ENCODE measurements at regions not wholly inside any gene's neighbourhood (a gene's known extent, or its start where the extent isn't known, plus 50 kb on each side); places are given as distances from the start of the nearest gene placed in this dataset.

DNA sequence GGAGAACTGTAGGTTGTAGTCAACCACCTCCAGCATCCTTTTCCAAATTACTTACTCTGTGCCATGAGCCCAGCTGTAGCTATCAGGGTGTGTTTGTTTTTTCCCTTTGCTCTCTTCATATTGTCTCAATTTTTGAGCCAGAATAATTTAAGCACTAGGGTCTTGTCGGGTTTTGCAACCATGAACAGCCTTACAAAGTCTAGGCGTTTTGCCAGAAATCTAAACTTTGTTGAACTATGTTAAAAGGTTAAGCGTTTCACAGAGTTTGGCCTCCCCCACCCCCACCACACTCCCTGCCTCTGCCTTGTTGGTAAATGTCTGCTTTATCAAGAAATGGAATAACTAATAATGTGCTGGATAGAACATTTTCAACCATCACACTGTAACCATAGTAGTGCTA is 190.6 kb upstream of the TTC29 start:
- no peaks in the 10 kb centered on the region for H3K79me2 ChIP-seq (ENCODE audit: control insufficient read depth, insufficient read depth, low read length)
- no peak overlapping the region for H2BK120ac ChIP-seq (ENCODE audit: low read depth, low read length)
- H3K56ac ChIP-seq (ENCODE audit: low read length), result no peak overlapping the region
- H3K4me3 ChIP-seq (ENCODE audit: low read length), result no peak overlapping the region
- H3K36me3 ChIP-seq (ENCODE audit: control insufficient read depth, insufficient read depth, low read length), result no peaks in the 10 kb centered on the region
- H3K4me1 ChIP-seq (ENCODE audit: control insufficient read depth, low read depth, low read length), result no peaks in the 10 kb centered on the region
- H3K4me2 ChIP-seq (ENCODE audit: low read length), result no peak overlapping the region
- no peak overlapping the region for H3K9ac ChIP-seq (ENCODE audit: low read length)
- no peak overlapping the region for H3K27ac ChIP-seq (ENCODE audit: low read depth, low read length)
- H3K23ac ChIP-seq (ENCODE audit: low read length), result no peak overlapping the region
- no peaks in the 10 kb centered on the region for H3K27me3 ChIP-seq (ENCODE audit: insufficient read depth, low read length, poor library complexity)
- no peak overlapping the region for H4K5ac ChIP-seq (ENCODE audit: low read length)
- no peak overlapping the region for H3K18ac ChIP-seq (ENCODE audit: low read length)
- no peak overlapping the region for H2BK15ac ChIP-seq (replicated peaks; ENCODE audit: low read depth)
- H4K8ac ChIP-seq (ENCODE audit: low read depth, low read length), result no peak overlapping the region
- H3K4ac ChIP-seq (ENCODE audit: low read depth, low read length), result no peak overlapping the region
- no peaks in the 10 kb centered on the region for H3K79me1 ChIP-seq (ENCODE audit: low read length)
- no peak overlapping the region for H2BK5ac ChIP-seq (ENCODE audit: low read length)
- DNase-seq, result no peak
- WGBS (ENCODE audit: extremely low coverage, insufficient coverage, low lambda C conversion rate), result no CpG with 5 or more reads among the region's 3 CpGs
- no peak overlapping the region for H2AK5ac ChIP-seq (ENCODE audit: low read length)

DNA sequence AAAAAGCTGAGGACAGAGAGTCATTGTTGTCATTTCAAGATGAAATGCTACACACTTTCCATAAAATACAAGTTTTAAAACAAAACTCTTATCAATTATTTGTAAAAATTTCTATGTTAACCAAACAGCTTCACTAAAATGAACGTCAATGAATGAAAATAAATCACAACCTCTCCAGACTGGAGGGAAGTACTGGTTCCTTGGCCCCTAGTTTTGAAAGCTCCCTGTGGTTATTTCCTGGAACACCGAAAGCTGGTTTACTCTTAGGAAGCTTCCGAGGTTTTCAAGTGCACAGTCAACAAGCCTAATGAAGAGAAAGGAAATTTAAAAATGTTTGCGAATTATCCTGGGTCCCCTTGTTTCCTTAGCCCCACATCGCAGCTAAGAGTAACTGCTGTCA is 191.1 kb upstream of the TTC29 start:
- Histone ChIP-seq H4K5ac (ENCODE audit: low read length) (no peak overlapping the region), H3K79me1 (ENCODE audit: low read length) (no peaks in the 10 kb centered on the region), H3K56ac (ENCODE audit: low read length) (no peak overlapping the region), H3K4me2 (ENCODE audit: low read length) (no peak overlapping the region), H3K27ac (ENCODE audit: low read depth, low read length) (no peak overlapping the region), H3K36me3 (ENCODE audit: control insufficient read depth, insufficient read depth, low read length) (no peaks in the 10 kb centered on the region), H3K4me3 (ENCODE audit: low read length) (no peak overlapping the region), H3K79me2 (ENCODE audit: control insufficient read depth, insufficient read depth, low read length) (no peaks in the 10 kb centered on the region), H3K18ac (ENCODE audit: low read length) (no peak overlapping the region), H4K8ac (ENCODE audit: low read depth, low read length) (no peak overlapping the region), H3K9ac (ENCODE audit: low read length) (no peak overlapping the region), H2BK5ac (ENCODE audit: low read length) (no peak overlapping the region), H2BK120ac (ENCODE audit: low read depth, low read length) (no peak overlapping the region), H2AK5ac (ENCODE audit: low read length) (no peak overlapping the region), H3K27me3 (ENCODE audit: insufficient read depth, low read length, poor library complexity) (no peaks in the 10 kb centered on the region), H3K23ac (ENCODE audit: low read length) (no peak overlapping the region), H3K4me1 (ENCODE audit: control insufficient read depth, low read depth, low read length) (no peaks in the 10 kb centered on the region), H3K4ac (ENCODE audit: low read depth, low read length) (no peak overlapping the region), H2BK15ac (replicated peaks; ENCODE audit: low read depth) (no peak overlapping the region)
- WGBS (ENCODE audit: extremely low coverage, insufficient coverage, low lambda C conversion rate), result no CpG with 5 or more reads among the region's 5 CpGs
- DNase-seq, result no peak

DNA sequence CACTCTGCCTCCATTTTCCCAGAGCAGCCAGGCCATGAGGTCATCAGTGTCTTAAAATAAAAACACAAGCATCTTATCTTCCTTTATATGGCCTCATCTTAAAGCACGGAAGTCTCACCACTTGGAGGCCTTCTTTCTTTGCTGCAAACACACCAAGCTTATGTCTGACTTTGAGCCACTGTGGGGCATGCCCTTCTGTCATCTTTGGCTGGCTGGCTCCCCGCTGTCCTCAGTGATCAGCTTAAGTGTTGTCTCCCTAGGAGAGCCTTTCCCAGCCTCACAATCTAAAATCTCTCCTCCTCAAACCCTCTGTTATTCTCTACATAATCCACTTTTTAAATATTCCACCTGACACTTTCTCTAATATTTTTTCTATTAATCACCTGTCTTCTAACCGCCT is 191.6 kb upstream of the TTC29 start:
- H3K9ac ChIP-seq (ENCODE audit: low read length), result no peak overlapping the region
- no peak overlapping the region for H2BK15ac ChIP-seq (replicated peaks; ENCODE audit: low read depth)
- H3K4me2 ChIP-seq (ENCODE audit: low read length), result no peak overlapping the region
- H3K27ac ChIP-seq (ENCODE audit: low read depth, low read length), result no peak overlapping the region
- no peaks in the 10 kb centered on the region for H3K79me2 ChIP-seq (ENCODE audit: control insufficient read depth, insufficient read depth, low read length)
- no peak overlapping the region for H3K4ac ChIP-seq (ENCODE audit: low read depth, low read length)
- no peaks in the 10 kb centered on the region for H3K4me1 ChIP-seq (ENCODE audit: control insufficient read depth, low read depth, low read length)
- H2AK5ac ChIP-seq (ENCODE audit: low read length), result no peak overlapping the region
- no peak overlapping the region for H3K18ac ChIP-seq (ENCODE audit: low read length)
- H2BK120ac ChIP-seq (ENCODE audit: low read depth, low read length), result no peak overlapping the region
- no peak for DNase-seq
- WGBS (ENCODE audit: extremely low coverage, insufficient coverage, low lambda C conversion rate), result no CpG with 5 or more reads among the region's 3 CpGs
- H3K4me3 ChIP-seq (ENCODE audit: low read length), result no peak overlapping the region
- H4K5ac ChIP-seq (ENCODE audit: low read length), result no peak overlapping the region
- H3K23ac ChIP-seq (ENCODE audit: low read length), result no peak overlapping the region
- no peak overlapping the region for H3K56ac ChIP-seq (ENCODE audit: low read length)
- H4K8ac ChIP-seq (ENCODE audit: low read depth, low read length), result no peak overlapping the region
- H3K27me3 ChIP-seq (ENCODE audit: insufficient read depth, low read length, poor library complexity), result no peaks in the 10 kb centered on the region
- H3K36me3 ChIP-seq (ENCODE audit: control insufficient read depth, insufficient read depth, low read length), result no peaks in the 10 kb centered on the region
- H2BK5ac ChIP-seq (ENCODE audit: low read length), result no peak overlapping the region
- H3K79me1 ChIP-seq (ENCODE audit: low read length), result no peaks in the 10 kb centered on the region

DNA sequence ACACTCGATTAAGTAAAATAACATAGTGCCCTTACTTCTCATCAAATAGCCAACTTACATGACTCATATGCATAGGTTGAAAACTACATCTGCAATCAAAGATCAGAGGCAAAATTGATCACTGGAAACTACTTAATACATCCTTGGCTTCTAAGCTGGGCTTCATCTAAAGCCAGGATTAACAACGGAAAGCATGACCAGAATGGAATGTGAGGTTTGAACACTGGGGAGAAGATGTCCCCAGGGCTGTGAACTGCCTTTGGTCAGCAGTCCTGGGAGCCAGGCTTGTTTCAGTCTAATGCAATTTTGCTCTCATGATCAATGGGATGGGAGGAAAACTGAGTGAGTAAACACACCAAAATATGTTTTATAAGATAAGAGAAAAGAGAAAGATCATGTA is 192.5 kb upstream of the TTC29 start:
- Histone ChIP-seq H3K4ac (ENCODE audit: low read depth, low read length) (no peak overlapping the region), H2BK5ac (ENCODE audit: low read length) (no peak overlapping the region), H3K4me3 (ENCODE audit: low read length) (no peak overlapping the region), H4K8ac (ENCODE audit: low read depth, low read length) (no peak overlapping the region), H2BK15ac (replicated peaks; ENCODE audit: low read depth) (no peak overlapping the region), H3K56ac (ENCODE audit: low read length) (no peak overlapping the region), H3K27ac (ENCODE audit: low read depth, low read length) (no peak overlapping the region), H3K27me3 (ENCODE audit: insufficient read depth, low read length, poor library complexity) (no peaks in the 10 kb centered on the region), H3K23ac (ENCODE audit: low read length) (no peak overlapping the region), H3K79me2 (ENCODE audit: control insufficient read depth, insufficient read depth, low read length) (no peaks in the 10 kb centered on the region), H3K9ac (ENCODE audit: low read length) (no peak overlapping the region), H3K4me2 (ENCODE audit: low read length) (no peak overlapping the region), H3K18ac (ENCODE audit: low read length) (no peak overlapping the region), H4K5ac (ENCODE audit: low read length) (no peak overlapping the region), H2BK120ac (ENCODE audit: low read depth, low read length) (no peak overlapping the region), H2AK5ac (ENCODE audit: low read length) (no peak overlapping the region), H3K4me1 (ENCODE audit: control insufficient read depth, low read depth, low read length) (no peaks in the 10 kb centered on the region), H3K79me1 (ENCODE audit: low read length) (no peaks in the 10 kb centered on the region), H3K36me3 (ENCODE audit: control insufficient read depth, insufficient read depth, low read length) (no peaks in the 10 kb centered on the region)
- WGBS (ENCODE audit: extremely low coverage, insufficient coverage, low lambda C conversion rate), result no CpG with 5 or more reads among the region's 2 CpGs
- peak; percentile 20 for DNase-seq

DNA sequence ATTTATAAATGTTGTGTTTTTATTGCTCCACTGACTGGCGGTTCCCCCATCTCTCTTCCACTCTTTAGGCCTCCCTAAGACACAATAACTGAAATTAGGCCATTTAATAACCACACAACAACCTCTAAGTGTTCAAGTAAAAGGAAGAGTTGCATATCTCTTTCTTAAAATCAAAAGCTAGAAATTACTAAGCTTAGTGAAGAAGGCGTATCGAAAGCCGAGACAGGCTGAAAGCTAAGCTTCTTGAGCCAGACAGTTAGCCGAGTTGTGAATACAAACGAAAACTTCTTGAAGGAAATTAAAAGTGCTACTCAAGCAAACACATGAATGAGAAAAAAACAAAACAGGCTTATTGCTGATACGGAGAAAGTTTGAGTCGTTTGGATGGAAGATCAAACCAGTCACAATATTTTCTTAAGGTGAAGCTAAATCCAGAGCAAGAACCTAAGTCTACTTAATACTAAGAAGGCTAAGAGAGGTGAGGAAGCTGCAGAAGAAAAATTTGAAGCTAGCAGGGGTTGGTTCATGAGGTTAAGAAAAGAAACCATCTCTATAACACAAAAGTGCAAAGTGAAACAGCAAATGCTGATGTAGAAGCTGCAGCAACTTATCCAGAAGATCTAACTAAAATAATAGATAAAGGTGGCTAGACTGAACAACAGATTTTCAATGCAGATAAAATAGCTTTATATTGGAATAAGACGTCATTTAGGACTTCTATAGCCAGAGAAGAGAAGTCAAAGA is 194.0 kb upstream of the TTC29 start:
- H3K36me3 ChIP-seq (ENCODE audit: control insufficient read depth, insufficient read depth, low read length), result no peaks in the 10 kb centered on the region
- WGBS (ENCODE audit: extremely low coverage, insufficient coverage, low lambda C conversion rate), result no CpG with 5 or more reads among the region's 9 CpGs
- no peak overlapping the region for H3K4me2 ChIP-seq (ENCODE audit: low read length)
- no peak overlapping the region for H3K23ac ChIP-seq (ENCODE audit: low read length)
- H3K79me2 ChIP-seq (ENCODE audit: control insufficient read depth, insufficient read depth, low read length), result no peaks in the 10 kb centered on the region
- no peak overlapping the region for H2BK120ac ChIP-seq (ENCODE audit: low read depth, low read length)
- no peak overlapping the region for H2BK5ac ChIP-seq (ENCODE audit: low read length)
- H3K27me3 ChIP-seq (ENCODE audit: insufficient read depth, low read length, poor library complexity), result no peaks in the 10 kb centered on the region
- no peaks in the 10 kb centered on the region for H3K4me1 ChIP-seq (ENCODE audit: control insufficient read depth, low read depth, low read length)
- H4K8ac ChIP-seq (ENCODE audit: low read depth, low read length), result no peak overlapping the region
- no peak overlapping the region for H2BK15ac ChIP-seq (replicated peaks; ENCODE audit: low read depth)
- H3K4ac ChIP-seq (ENCODE audit: low read depth, low read length), result no peak overlapping the region
- H3K79me1 ChIP-seq (ENCODE audit: low read length), result no peaks in the 10 kb centered on the region
- no peak overlapping the region for H3K18ac ChIP-seq (ENCODE audit: low read length)
- no peak overlapping the region for H3K56ac ChIP-seq (ENCODE audit: low read length)
- no peak overlapping the region for H3K9ac ChIP-seq (ENCODE audit: low read length)
- no peak overlapping the region for H4K5ac ChIP-seq (ENCODE audit: low read length)
- no peak for DNase-seq
- H3K4me3 ChIP-seq (ENCODE audit: low read length), result no peak overlapping the region
- H3K27ac ChIP-seq (ENCODE audit: low read depth, low read length), result no peak overlapping the region
- H2AK5ac ChIP-seq (ENCODE audit: low read length), result no peak overlapping the region

DNA sequence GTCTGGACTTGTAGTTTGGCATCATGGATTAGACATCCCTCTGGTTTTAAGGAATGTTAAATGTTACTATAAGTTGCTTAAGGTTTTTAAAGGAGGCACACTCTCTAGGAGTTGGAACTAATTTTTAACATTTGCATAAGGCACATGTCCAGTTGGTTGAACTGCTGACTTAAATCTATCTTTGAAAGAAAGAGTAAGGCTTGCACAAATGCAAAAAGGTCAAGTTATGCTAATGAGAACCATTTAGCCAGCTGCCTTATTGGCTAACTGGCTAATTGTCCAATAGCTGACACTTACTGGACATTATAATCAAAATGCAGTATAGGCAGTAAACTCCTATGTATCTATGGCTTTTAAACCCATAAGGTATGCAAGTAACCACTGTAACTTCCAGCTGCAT is 206.1 kb upstream of the TTC29 start:
- Histone ChIP-seq H3K27ac (ENCODE audit: low read depth, low read length) (no peak overlapping the region), H3K56ac (ENCODE audit: low read length) (no peak overlapping the region), H3K79me2 (ENCODE audit: control insufficient read depth, insufficient read depth, low read length) (no peaks in the 10 kb centered on the region), H2BK15ac (replicated peaks; ENCODE audit: low read depth) (no peak overlapping the region), H3K4me3 (ENCODE audit: low read length) (no peak overlapping the region), H2BK120ac (ENCODE audit: low read depth, low read length) (no peak overlapping the region), H3K36me3 (ENCODE audit: control insufficient read depth, insufficient read depth, low read length) (no peaks in the 10 kb centered on the region), H3K4me1 (ENCODE audit: control insufficient read depth, low read depth, low read length) (no peaks in the 10 kb centered on the region), H3K4ac (ENCODE audit: low read depth, low read length) (no peak overlapping the region), H3K9ac (ENCODE audit: low read length) (no peak overlapping the region), H4K5ac (ENCODE audit: low read length) (no peak overlapping the region), H2AK5ac (ENCODE audit: low read length) (no peak overlapping the region), H3K27me3 (ENCODE audit: insufficient read depth, low read length, poor library complexity) (no peaks in the 10 kb centered on the region), H3K23ac (ENCODE audit: low read length) (no peak overlapping the region), H3K79me1 (ENCODE audit: low read length) (no peaks in the 10 kb centered on the region), H2BK5ac (ENCODE audit: low read length) (no peak overlapping the region), H4K8ac (ENCODE audit: low read depth, low read length) (no peak overlapping the region), H3K18ac (ENCODE audit: low read length) (no peak overlapping the region), H3K4me2 (ENCODE audit: low read length) (no peak overlapping the region)
- no peak for DNase-seq
